Smooth muscle cell (in vitro differentiated cells): ENCODE measurements at regions not wholly inside any gene's neighbourhood (a gene's known extent, or its start where the extent isn't known, plus 50 kb on each side); places are given as distances from the start of the nearest gene placed in this dataset.
"Not testable (repeated sequence)": the region's sequence is repeated elsewhere in the genome, so short reads cannot be mapped to it uniquely, and the experiment has no call there.

Source experiments
- DNase-seq: peaks from one replicate; lab custom pipeline; 2025; ENCODE audit not compliant: unreplicated experiment; lab: John Stamatoyannopoulos, UW
- H2AFZ ChIP-seq: fragments of 200-600 bp; sonication (generic); 2 replicates; pipeline ENCODE4 v1.6.0; 2016; ENCODE audit warnings: antibody characterized with exemption, low read depth, mild to moderate bottlenecking
- H3F3A ChIP-seq: fragments of 200-600 bp; sonication (generic); 2 replicates; pipeline ENCODE4 v1.6.0; 2017; ENCODE audit warnings: antibody characterized with exemption, low read depth
- H3K27ac ChIP-seq: fragments of 200-600 bp; sonication (generic); 2 replicates; pipeline ENCODE4 v1.5.1; 2016; ENCODE audit warnings: low read depth, mild to moderate bottlenecking
- H3K27me3 ChIP-seq: fragments of 200-600 bp; sonication (generic); 2 replicates; pipeline ENCODE4 v1.6.1; 2016; ENCODE audit warnings: low read depth, mild to moderate bottlenecking
- H3K36me3 ChIP-seq: fragments of 200-600 bp; sonication (generic); 2 replicates; pipeline ENCODE4 v1.5.1; 2016; ENCODE audit warnings: low read depth
- H3K4me1 ChIP-seq: fragments of 200-600 bp; sonication (generic); 2 replicates; pipeline ENCODE4 v1.5.1; 2016; ENCODE audit warnings: low read depth
- H3K4me2 ChIP-seq: fragments of 200-600 bp; sonication (generic); 2 replicates; pipeline ENCODE4 v1.6.0; 2016; ENCODE audit warnings: mild to moderate bottlenecking
- H3K4me3 ChIP-seq: fragments of 200-600 bp; sonication (generic); 2 replicates; pipeline ENCODE4 v1.5.1; 2016; ENCODE audit warnings: mild to moderate bottlenecking
- H3K79me2 ChIP-seq: fragments of 200-600 bp; sonication (generic); 2 replicates; pipeline ENCODE4 v1.6.0; 2016; ENCODE audit warnings: low read depth, mild to moderate bottlenecking
- H3K9ac ChIP-seq: fragments of 200-600 bp; sonication (generic); 2 replicates; pipeline ENCODE4 v1.6.0; 2016; ENCODE audit warnings: low read depth
- H3K9me3 ChIP-seq: fragments of 200-600 bp; sonication (generic); replicated peaks from 2 replicates; pipeline ENCODE4 v1.5.1; 2016; ENCODE audit warnings: low read depth
- H4K20me1 ChIP-seq: fragments of 200-600 bp; sonication (generic); 2 replicates; pipeline ENCODE4 v1.6.0; 2016; ENCODE audit warnings: low read depth
- WGBS: methylation state at CpG from one replicate; pipeline ENCODE4 v1.1.7; 2016; ENCODE audit warnings: low lambda C conversion rate; 5-methylcytosine and 5-hydroxymethylcytosine counted together
- TF ChIP-seq, protein P1 (sequence below): fragments of 200-600 bp; sonication (generic); IDR thresholded peaks from 2 replicates; pipeline ENCODE4 v1.5.1; 2017; ENCODE audit warnings: borderline replicate concordance, mild to moderate bottlenecking, antibody characterized with exemption; ENCODE audit not compliant: insufficient read depth, poor library complexity, severe bottlenecking

DNA sequence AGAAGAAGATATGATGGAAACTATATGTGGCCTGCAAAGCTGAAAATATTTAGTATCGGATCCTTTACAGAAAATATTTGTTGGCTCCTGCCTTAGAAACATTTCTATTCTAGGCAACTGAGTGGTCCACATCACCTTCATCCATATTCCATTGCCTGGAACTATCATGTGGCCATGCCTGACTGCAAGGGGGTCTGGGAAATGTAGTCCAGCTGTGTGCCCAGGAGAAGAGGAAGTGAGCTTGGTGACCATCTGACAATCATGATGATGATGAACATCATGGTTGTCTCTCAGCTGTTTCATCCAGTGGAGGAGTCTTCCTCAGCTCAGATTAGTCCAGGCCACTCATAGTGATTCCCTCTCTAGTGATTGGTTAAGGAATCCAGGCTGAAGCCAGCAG is 61.8 kb upstream of the IFNLR1 start:
- Histone ChIP-seq H3K4me2 (no peak overlapping the region), H3K9ac (no peak overlapping the region), H3K4me1 (no peaks in the 10 kb centered on the region), H3K27me3 (no peaks in the 10 kb centered on the region), H4K20me1 (no peaks in the 10 kb centered on the region), H3K79me2 (no peaks in the 10 kb centered on the region), H2AFZ (no peak overlapping the region), H3K4me3 (no peak overlapping the region), H3K27ac (no peak overlapping the region), H3K36me3 (no peaks in the 10 kb centered on the region), H3F3A (no peaks in the 10 kb centered on the region), H3K9me3 (no peaks in the 10 kb centered on the region)
- TF ChIP-seq, protein P1, sequence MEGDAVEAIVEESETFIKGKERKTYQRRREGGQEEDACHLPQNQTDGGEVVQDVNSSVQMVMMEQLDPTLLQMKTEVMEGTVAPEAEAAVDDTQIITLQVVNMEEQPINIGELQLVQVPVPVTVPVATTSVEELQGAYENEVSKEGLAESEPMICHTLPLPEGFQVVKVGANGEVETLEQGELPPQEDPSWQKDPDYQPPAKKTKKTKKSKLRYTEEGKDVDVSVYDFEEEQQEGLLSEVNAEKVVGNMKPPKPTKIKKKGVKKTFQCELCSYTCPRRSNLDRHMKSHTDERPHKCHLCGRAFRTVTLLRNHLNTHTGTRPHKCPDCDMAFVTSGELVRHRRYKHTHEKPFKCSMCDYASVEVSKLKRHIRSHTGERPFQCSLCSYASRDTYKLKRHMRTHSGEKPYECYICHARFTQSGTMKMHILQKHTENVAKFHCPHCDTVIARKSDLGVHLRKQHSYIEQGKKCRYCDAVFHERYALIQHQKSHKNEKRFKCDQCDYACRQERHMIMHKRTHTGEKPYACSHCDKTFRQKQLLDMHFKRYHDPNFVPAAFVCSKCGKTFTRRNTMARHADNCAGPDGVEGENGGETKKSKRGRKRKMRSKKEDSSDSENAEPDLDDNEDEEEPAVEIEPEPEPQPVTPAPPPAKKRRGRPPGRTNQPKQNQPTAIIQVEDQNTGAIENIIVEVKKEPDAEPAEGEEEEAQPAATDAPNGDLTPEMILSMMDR: no peak
- DNase-seq: no peak
- WGBS: 94% methylated on average over 1 of the region's 1 CpG

DNA sequence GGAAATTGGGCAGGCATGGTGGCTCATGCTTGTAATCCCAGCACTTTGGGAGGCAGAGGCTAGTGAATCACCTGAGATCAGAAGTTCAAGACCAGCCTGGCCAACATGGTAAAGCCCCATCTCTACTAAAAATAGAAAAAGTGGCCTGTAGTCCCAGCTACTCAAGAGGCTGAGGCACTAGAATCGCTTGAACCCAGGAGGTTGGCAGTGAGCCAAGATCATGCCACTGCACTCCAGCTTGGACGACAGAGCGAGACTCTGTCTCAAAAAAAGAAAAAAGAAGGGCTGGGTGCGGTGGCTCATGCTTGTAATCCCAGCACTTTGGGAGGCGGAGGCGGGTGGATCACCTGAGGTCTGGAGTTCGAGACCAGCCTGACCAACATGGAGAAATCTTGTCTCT is 60.2 kb upstream of the IFNLR1 start:
- H3K4me1 ChIP-seq, H4K20me1 ChIP-seq, H3K9me3 ChIP-seq, H3K79me2 ChIP-seq, H3K27me3 ChIP-seq, H3K4me3 ChIP-seq, H2AFZ ChIP-seq, H3K27ac ChIP-seq, H3K4me2 ChIP-seq, H3F3A ChIP-seq, DNase-seq, H3K9ac ChIP-seq, H3K36me3 ChIP-seq: not testable (repeated sequence)
- WGBS: 97% methylated on average over 7 of the region's 7 CpGs

DNA sequence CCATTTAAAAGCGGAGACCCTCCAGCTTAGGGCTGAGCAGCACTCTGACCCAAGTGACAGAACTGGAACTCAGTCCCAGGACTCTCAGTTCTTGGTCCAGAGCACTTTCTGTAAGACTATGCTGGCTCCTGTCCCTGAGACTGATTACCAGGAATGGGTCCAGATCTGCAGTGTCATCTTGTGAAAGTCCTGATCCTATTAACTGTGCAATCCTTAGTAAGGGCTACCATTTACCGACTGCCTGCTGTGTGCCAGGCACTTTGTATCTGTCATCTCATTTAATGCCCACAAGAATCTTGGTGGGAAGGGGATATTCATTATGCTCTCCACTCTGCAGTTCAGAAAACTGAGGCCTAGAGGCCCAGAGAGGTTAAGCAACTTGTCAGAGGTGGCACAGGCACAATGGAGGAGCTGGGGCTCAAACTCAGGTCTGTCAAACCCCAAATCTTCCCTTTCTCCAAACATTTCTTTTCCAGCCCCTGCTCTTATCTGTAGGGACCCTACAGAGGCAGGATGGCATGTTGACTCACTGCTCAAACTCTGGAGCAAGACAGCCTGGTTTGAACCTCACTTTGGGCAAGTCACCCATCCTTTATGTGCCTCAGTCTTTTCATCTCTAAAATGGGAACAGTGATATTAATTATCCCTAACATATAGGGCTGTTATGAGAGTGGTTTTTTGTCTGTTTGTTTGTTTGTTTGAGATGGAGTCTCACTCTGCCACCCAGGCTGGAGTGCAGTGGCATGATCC is 57.6 kb upstream of the IFNLR1 start:
- Histone ChIP-seq H3K4me1 (no peaks in the 10 kb centered on the region), H3K27ac (no peak overlapping the region), H3K4me3 (no peak overlapping the region), H3K27me3 (no peaks in the 10 kb centered on the region), H3K79me2 (no peaks in the 10 kb centered on the region), H4K20me1 (no peaks in the 10 kb centered on the region), H3F3A (no peaks in the 10 kb centered on the region), H3K36me3 (no peaks in the 10 kb centered on the region), H3K9me3 (no peaks in the 10 kb centered on the region), H3K9ac (no peak overlapping the region), H2AFZ (no peak overlapping the region), H3K4me2 (no peak overlapping the region)
- WGBS: 96% methylated on average over 2 of the region's 2 CpGs
- TF ChIP-seq, protein P1: no peak
- no peak for DNase-seq

DNA sequence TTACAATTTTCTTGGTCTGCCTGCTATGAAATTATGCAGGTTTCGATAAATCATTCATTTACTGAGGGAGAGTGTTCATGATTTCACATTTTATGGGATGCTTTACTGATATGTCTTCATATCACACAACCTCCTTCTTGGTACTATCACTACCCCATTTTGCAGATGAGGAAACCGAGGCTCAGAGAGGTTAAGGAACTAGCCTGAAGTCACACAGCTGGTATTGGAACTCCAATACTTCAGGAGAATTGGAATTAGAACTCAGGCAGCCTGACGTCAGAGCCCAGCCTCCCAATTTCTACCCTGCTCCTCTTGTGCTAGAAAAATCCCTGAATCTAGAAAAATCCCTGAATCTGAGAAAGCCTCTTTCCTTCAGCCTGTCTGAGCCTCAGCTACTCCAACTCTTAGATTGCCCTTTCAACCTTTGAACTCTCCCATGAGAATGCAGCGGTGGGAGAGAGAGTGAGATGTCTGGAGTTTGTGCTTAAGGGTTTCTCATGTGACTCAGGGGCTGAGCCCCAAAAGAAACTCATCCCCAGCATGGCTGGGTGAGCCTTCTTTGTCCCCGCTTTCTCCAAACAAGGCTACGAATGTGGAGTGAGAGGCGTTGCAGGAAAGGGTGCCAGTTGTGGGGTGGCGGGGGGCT is 50.8 kb upstream of the IFNLR1 start:
- Histone ChIP-seq H3K27ac (no peak overlapping the region), H4K20me1 (no peaks in the 10 kb centered on the region), H3K27me3 (no peaks in the 10 kb centered on the region), H3K9ac (no peak overlapping the region), H3K9me3 (no peaks in the 10 kb centered on the region), H3F3A (no peaks in the 10 kb centered on the region), H2AFZ (no peak overlapping the region), H3K36me3 (no peaks in the 10 kb centered on the region), H3K4me2 (no peak overlapping the region), H3K4me1 (no peaks in the 10 kb centered on the region), H3K79me2 (no peaks in the 10 kb centered on the region), H3K4me3 (no peak overlapping the region)
- no peak for DNase-seq
- WGBS: 87% methylated on average over 8 of the region's 8 CpGs
- TF ChIP-seq, protein P1: no peak
